HEK293 (cell line): ENCODE measurements at regions not wholly inside any gene's neighbourhood (a gene's known extent, or its start where the extent isn't known, plus 50 kb on each side); places are given as distances from the start of the nearest gene placed in this dataset.

Experiments used
- FEZF1 ChIP-seq: fragments of 450-650 bp; formaldehyde crosslinking; IDR thresholded peaks from 2 replicates; pipeline ENCODE4 v1.5.1; 2016; ENCODE audit warnings: missing biosample characterization, missing genetic modification characterization
- KLF1 ChIP-seq: fragments of 450-650 bp; formaldehyde crosslinking; IDR thresholded peaks from 2 replicates; pipeline ENCODE4 v1.5.1; 2016; ENCODE audit warnings: missing biosample characterization, missing genetic modification characterization
- OVOL3 ChIP-seq: fragments of 450-650 bp; formaldehyde crosslinking; IDR thresholded peaks from 2 replicates; pipeline ENCODE4 v1.5.1; 2016; ENCODE audit warnings: missing biosample characterization, missing genetic modification characterization
- PRDM1 ChIP-seq: fragments of 450-650 bp; formaldehyde crosslinking; IDR thresholded peaks from 2 replicates; pipeline ENCODE4; 2016; ENCODE audit warnings: missing biosample characterization, missing genetic modification characterization
- TRIM28 ChIP-seq: IDR thresholded peaks from 2 replicates; pipeline ENCODE4 v1.6.1; 2011; ENCODE audit warnings: low read length, control low read depth, borderline replicate concordance
- ZNF354C ChIP-seq: fragments of 450-650 bp; formaldehyde crosslinking; IDR thresholded peaks from 2 replicates; pipeline ENCODE4 v1.5.1; 2016; ENCODE audit warnings: missing biosample characterization, missing genetic modification characterization, low read depth, borderline replicate concordance
- ZNF585B ChIP-seq: fragments of 450-650 bp; formaldehyde crosslinking; IDR thresholded peaks from 2 replicates; pipeline ENCODE4 v1.5.1; 2016; ENCODE audit warnings: missing biosample characterization, missing genetic modification characterization
- ZNF600 ChIP-seq: fragments of 450-650 bp; formaldehyde crosslinking; IDR thresholded peaks from 2 replicates; pipeline ENCODE4 v1.5.1; 2016; ENCODE audit warnings: missing biosample characterization, missing genetic modification characterization
- ZNF707 ChIP-seq: fragments of 450-650 bp; formaldehyde crosslinking; IDR thresholded peaks from 2 replicates; pipeline ENCODE4 v1.5.1; 2016; ENCODE audit warnings: missing biosample characterization, missing genetic modification characterization
- ZNF76 ChIP-seq: fragments of 450-650 bp; formaldehyde crosslinking; IDR thresholded peaks from 2 replicates; pipeline ENCODE4; 2016; ENCODE audit warnings: low read depth, missing biosample characterization, missing genetic modification characterization, borderline replicate concordance
- ZXDB ChIP-seq: fragments of 450-650 bp; formaldehyde crosslinking; IDR thresholded peaks from 2 replicates; pipeline ENCODE4 v1.5.1; 2016; ENCODE audit warnings: missing biosample characterization, missing genetic modification characterization
- TF ChIP-seq, protein P1 (sequence below): fragments of 450-650 bp; formaldehyde crosslinking; conservative IDR thresholded peaks from 2 replicates; pipeline ENCODE4 v1.5.1; 2016; ENCODE audit warnings: low read depth, missing biosample characterization, missing genetic modification characterization
- TF ChIP-seq, protein P2 (sequence below): fragments of 450-650 bp; formaldehyde crosslinking; IDR thresholded peaks from 2 replicates; pipeline ENCODE4 v1.5.1; 2016; ENCODE audit warnings: missing biosample characterization, missing genetic modification characterization
- TF ChIP-seq, protein P3 (sequence below): fragments of 450-650 bp; formaldehyde crosslinking; IDR thresholded peaks from 2 replicates; pipeline ENCODE4 v1.5.1; 2016; ENCODE audit warnings: missing biosample characterization, missing genetic modification characterization
- TF ChIP-seq, protein P4 (sequence below): fragments of 450-650 bp; formaldehyde crosslinking; IDR thresholded peaks from 2 replicates; pipeline ENCODE4 v1.5.1; 2016; ENCODE audit warnings: missing biosample characterization, missing genetic modification characterization, borderline replicate concordance
- TF ChIP-seq, protein P5 (sequence below): fragments of 450-650 bp; formaldehyde crosslinking; IDR thresholded peaks from 2 replicates; pipeline ENCODE4 v1.5.1; 2016; ENCODE audit warnings: missing biosample characterization, missing genetic modification characterization
- TF ChIP-seq, protein P6 (sequence below): fragments of 450-650 bp; formaldehyde crosslinking; conservative IDR thresholded peaks from 2 replicates; pipeline ENCODE4 v1.5.1; 2016; ENCODE audit warnings: low read depth, missing biosample characterization, missing genetic modification characterization

DNA sequence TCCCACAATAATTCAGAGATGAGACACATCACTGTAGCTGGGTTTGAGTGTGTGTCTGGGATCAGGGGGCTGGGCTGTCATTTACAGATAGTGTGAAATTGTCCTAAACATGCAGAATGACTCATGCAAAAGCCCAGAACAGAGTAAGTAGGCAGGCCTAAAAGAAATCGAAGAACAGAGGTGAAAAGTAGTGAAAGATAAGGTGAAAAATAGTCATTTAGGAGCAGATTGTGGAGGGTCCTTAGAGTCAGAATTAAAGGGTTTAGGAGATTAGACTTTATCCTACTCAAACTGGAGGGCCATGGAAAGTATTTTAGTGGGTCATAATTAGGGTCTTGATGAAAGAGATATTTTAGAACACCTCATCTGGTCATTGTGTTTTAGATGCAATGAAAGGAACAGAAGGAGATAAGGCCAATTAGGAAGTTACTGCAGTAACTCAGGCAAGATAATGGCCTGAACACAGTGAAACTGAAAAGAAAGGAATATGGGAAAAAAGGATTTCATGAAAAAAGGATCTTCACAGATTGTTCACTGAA is 58.3 kb upstream of the NEBL start (continued):
- TF ChIP-seq, protein P1, sequence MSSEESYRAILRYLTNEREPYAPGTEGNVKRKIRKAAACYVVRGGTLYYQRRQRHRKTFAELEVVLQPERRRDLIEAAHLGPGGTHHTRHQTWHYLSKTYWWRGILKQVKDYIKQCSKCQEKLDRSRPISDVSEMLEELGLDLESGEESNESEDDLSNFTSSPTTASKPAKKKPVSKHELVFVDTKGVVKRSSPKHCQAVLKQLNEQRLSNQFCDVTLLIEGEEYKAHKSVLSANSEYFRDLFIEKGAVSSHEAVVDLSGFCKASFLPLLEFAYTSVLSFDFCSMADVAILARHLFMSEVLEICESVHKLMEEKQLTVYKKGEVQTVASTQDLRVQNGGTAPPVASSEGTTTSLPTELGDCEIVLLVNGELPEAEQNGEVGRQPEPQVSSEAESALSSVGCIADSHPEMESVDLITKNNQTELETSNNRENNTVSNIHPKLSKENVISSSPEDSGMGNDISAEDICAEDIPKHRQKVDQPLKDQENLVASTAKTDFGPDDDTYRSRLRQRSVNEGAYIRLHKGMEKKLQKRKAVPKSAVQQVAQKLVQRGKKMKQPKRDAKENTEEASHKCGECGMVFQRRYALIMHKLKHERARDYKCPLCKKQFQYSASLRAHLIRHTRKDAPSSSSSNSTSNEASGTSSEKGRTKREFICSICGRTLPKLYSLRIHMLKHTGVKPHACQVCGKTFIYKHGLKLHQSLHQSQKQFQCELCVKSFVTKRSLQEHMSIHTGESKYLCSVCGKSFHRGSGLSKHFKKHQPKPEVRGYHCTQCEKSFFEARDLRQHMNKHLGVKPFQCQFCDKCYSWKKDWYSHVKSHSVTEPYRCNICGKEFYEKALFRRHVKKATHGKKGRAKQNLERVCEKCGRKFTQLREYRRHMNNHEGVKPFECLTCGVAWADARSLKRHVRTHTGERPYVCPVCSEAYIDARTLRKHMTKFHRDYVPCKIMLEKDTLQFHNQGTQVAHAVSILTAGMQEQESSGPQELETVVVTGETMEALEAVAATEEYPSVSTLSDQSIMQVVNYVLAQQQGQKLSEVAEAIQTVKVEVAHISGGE: no peak
- TF ChIP-seq, protein P2, sequence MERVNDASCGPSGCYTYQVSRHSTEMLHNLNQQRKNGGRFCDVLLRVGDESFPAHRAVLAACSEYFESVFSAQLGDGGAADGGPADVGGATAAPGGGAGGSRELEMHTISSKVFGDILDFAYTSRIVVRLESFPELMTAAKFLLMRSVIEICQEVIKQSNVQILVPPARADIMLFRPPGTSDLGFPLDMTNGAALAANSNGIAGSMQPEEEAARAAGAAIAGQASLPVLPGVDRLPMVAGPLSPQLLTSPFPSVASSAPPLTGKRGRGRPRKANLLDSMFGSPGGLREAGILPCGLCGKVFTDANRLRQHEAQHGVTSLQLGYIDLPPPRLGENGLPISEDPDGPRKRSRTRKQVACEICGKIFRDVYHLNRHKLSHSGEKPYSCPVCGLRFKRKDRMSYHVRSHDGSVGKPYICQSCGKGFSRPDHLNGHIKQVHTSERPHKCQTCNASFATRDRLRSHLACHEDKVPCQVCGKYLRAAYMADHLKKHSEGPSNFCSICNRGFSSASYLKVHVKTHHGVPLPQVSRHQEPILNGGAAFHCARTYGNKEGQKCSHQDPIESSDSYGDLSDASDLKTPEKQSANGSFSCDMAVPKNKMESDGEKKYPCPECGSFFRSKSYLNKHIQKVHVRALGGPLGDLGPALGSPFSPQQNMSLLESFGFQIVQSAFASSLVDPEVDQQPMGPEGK (tag by site-specific recombination): no peak
- peak; percentile 62 for TF ChIP-seq PRDM1 (tag by site-specific recombination)
- TF ChIP-seq, protein P3, sequence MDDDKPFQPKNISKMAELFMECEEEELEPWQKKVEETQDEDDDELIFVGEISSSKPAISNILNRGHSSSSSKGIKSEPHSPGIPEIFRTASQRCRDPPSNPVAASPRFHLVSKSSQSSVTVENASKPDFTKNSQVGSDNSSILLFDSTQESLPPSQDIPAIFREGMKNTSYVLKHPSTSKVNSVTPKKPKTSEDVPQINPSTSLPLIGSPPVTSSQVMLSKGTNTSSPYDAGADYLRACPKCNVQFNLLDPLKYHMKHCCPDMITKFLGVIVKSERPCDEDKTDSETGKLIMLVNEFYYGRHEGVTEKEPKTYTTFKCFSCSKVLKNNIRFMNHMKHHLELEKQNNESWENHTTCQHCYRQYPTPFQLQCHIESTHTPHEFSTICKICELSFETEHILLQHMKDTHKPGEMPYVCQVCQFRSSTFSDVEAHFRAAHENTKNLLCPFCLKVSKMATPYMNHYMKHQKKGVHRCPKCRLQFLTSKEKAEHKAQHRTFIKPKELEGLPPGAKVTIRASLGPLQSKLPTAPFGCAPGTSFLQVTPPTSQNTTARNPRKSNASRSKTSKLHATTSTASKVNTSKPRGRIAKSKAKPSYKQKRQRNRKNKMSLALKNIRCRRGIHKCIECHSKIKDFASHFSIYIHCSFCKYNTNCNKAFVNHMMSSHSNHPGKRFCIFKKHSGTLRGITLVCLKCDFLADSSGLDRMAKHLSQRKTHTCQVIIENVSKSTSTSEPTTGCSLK (tag by site-specific recombination): no peak
- no peak for TF ChIP-seq ZNF354C
- TF ChIP-seq, protein P4, sequence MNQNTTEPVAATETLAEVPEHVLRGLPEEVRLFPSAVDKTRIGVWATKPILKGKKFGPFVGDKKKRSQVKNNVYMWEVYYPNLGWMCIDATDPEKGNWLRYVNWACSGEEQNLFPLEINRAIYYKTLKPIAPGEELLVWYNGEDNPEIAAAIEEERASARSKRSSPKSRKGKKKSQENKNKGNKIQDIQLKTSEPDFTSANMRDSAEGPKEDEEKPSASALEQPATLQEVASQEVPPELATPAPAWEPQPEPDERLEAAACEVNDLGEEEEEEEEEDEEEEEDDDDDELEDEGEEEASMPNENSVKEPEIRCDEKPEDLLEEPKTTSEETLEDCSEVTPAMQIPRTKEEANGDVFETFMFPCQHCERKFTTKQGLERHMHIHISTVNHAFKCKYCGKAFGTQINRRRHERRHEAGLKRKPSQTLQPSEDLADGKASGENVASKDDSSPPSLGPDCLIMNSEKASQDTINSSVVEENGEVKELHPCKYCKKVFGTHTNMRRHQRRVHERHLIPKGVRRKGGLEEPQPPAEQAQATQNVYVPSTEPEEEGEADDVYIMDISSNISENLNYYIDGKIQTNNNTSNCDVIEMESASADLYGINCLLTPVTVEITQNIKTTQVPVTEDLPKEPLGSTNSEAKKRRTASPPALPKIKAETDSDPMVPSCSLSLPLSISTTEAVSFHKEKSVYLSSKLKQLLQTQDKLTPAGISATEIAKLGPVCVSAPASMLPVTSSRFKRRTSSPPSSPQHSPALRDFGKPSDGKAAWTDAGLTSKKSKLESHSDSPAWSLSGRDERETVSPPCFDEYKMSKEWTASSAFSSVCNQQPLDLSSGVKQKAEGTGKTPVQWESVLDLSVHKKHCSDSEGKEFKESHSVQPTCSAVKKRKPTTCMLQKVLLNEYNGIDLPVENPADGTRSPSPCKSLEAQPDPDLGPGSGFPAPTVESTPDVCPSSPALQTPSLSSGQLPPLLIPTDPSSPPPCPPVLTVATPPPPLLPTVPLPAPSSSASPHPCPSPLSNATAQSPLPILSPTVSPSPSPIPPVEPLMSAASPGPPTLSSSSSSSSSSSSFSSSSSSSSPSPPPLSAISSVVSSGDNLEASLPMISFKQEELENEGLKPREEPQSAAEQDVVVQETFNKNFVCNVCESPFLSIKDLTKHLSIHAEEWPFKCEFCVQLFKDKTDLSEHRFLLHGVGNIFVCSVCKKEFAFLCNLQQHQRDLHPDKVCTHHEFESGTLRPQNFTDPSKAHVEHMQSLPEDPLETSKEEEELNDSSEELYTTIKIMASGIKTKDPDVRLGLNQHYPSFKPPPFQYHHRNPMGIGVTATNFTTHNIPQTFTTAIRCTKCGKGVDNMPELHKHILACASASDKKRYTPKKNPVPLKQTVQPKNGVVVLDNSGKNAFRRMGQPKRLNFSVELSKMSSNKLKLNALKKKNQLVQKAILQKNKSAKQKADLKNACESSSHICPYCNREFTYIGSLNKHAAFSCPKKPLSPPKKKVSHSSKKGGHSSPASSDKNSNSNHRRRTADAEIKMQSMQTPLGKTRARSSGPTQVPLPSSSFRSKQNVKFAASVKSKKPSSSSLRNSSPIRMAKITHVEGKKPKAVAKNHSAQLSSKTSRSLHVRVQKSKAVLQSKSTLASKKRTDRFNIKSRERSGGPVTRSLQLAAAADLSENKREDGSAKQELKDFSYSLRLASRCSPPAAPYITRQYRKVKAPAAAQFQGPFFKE (tag by site-specific recombination): no peak
- 0 out of 2 replicates have a peak, but pooled peaks have one; percentile 31 for TF ChIP-seq ZXDB (tag by site-specific recombination)
- no peak for TF ChIP-seq ZNF585B (tag by site-specific recombination)
- TF ChIP-seq ZNF76 (tag by site-specific recombination): no peak
- TF ChIP-seq OVOL3 (tag by site-specific recombination): no peak
- TF ChIP-seq TRIM28: peak; percentile 80
- peak; percentile 35; the same call in 1 of the 2 replicates for TF ChIP-seq ZNF600 (tag by site-specific recombination)
- no peak for TF ChIP-seq KLF1 (tag by site-specific recombination)
- TF ChIP-seq, protein P5, sequence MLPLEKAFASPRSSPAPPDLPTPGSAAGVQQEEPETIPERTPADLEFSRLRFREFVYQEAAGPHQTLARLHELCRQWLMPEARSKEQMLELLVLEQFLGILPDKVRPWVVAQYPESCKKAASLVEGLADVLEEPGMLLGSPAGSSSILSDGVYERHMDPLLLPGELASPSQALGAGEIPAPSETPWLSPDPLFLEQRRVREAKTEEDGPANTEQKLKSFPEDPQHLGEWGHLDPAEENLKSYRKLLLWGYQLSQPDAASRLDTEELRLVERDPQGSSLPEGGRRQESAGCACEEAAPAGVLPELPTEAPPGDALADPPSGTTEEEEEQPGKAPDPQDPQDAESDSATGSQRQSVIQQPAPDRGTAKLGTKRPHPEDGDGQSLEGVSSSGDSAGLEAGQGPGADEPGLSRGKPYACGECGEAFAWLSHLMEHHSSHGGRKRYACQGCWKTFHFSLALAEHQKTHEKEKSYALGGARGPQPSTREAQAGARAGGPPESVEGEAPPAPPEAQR (tag by site-specific recombination): no peak
- TF ChIP-seq, protein P6, sequence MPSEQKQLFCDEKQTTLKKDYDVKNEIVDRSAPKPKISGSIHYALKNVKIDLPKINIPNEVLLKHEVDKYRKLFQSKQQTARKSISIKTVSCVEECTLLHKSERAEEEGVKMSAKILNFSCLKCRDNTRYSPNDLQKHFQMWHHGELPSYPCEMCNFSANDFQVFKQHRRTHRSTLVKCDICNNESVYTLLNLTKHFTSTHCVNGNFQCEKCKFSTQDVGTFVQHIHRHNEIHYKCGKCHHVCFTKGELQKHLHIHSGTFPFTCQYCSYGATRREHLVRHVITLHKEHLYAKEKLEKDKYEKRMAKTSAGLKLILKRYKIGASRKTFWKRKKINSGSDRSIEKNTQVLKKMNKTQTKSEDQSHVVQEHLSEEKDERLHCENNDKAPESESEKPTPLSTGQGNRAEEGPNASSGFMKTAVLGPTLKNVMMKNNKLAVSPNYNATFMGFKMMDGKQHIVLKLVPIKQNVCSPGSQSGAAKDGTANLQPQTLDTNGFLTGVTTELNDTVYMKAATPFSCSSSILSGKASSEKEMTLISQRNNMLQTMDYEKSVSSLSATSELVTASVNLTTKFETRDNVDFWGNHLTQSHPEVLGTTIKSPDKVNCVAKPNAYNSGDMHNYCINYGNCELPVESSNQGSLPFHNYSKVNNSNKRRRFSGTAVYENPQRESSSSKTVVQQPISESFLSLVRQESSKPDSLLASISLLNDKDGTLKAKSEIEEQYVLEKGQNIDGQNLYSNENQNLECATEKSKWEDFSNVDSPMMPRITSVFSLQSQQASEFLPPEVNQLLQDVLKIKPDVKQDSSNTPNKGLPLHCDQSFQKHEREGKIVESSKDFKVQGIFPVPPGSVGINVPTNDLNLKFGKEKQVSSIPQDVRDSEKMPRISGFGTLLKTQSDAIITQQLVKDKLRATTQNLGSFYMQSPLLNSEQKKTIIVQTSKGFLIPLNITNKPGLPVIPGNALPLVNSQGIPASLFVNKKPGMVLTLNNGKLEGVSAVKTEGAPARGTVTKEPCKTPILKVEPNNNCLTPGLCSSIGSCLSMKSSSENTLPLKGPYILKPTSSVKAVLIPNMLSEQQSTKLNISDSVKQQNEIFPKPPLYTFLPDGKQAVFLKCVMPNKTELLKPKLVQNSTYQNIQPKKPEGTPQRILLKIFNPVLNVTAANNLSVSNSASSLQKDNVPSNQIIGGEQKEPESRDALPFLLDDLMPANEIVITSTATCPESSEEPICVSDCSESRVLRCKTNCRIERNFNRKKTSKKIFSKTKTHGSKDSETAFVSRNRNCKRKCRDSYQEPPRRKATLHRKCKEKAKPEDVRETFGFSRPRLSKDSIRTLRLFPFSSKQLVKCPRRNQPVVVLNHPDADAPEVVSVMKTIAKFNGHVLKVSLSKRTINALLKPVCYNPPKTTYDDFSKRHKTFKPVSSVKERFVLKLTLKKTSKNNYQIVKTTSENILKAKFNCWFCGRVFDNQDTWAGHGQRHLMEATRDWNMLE (tag by site-specific recombination): no peak
- no peak for TF ChIP-seq ZNF707 (tag by site-specific recombination)
- TF ChIP-seq FEZF1 (tag by site-specific recombination): 0 out of 2 replicates have a peak, but pooled peaks have one; percentile 34
